Upper lobe of left lung (tissue), 6 donors: ENCODE measurements at regions not wholly inside any gene's neighbourhood (a gene's known extent, or its start where the extent isn't known, plus 50 kb on each side); places are given as distances from the start of the nearest gene placed in this dataset.
A peak's percentile ranks its signal among the peaks of the same experiment; 100 is the strongest.

ENCODE experiments used
- ATAC-seq, 2 donors: fragments of 200-7000 bp; cut with Tn5 transposase; one replicate each; pipeline ENCODE4 v1.9.1; 2022; ENCODE audit warnings: mild to moderate bottlenecking in 2 of 2, moderate library complexity in 2 of 2; ENCODE audit not compliant: low FRiP score in 2 of 2
- DNase-seq, 2 donors: peaks; one replicate each; pipeline ENCODE4 v3.0.0-alpha.2; 2019 to 2020
- H3K27ac ChIP-seq, 4 donors: fragments of 200-600 bp; sonication (generic); one replicate each; pipeline ENCODE4 v1.5.1; 2016 to 2019
- H3K27me3 ChIP-seq, 4 donors: fragments of 200-600 bp; sonication (generic); one replicate each; pipeline ENCODE4 v1.5.1; 2017 to 2019
- H3K36me3 ChIP-seq, 4 donors: fragments of 200-600 bp; sonication (generic); one replicate each; pipeline ENCODE4 v1.5.1; 2016 to 2019
- H3K4me1 ChIP-seq, 4 donors: fragments of 200-600 bp; sonication (generic); one replicate each; pipeline ENCODE4 v1.5.1; 2018 to 2019
- H3K4me3 ChIP-seq, 4 donors: fragments of 200-600 bp; sonication (generic); one replicate each; pipeline ENCODE4 v1.5.1; 2017 to 2019; ENCODE audit warnings: mild to moderate bottlenecking in 2 of 4, moderate library complexity in 1 of 4
- H3K9me3 ChIP-seq, 4 donors: fragments of 200-600 bp; sonication (generic); one replicate each; pipeline ENCODE4 v1.5.1; 2018 to 2019
- EP300 ChIP-seq, 4 donors: sonication (generic); formaldehyde crosslinking; IDR thresholded peaks; one replicate each; pipeline ENCODE4 v1.5.1; 2017; ENCODE audit warnings: antibody characterized with exemption in 4 of 4, control low read depth in 2 of 4
- POLR2A ChIP-seq, 4 donors: fragments of 450-650 bp; IDR thresholded peaks; one replicate each; pipeline ENCODE4 v1.5.1; 2016 to 2017; ENCODE audit warnings: antibody characterized with exemption in 4 of 4, mild to moderate bottlenecking in 2 of 4
- POLR2AphosphoS5 ChIP-seq, 2 donors: sonication (generic); formaldehyde crosslinking; IDR thresholded peaks; one replicate each; pipeline ENCODE4 v1.5.1; 2017; ENCODE audit warnings: antibody characterized with exemption in 2 of 2
- WGBS, 2 donors: methylation state at CpG; one replicate each; pipeline ENCODE4 v1.1.5; 2017 to 2018; 5-methylcytosine and 5-hydroxymethylcytosine counted together
- TF ChIP-seq, protein P1 (sequence below), 6 experiments: fragments of 450-650 bp in 4 of 6; fragments of 200-600 bp in 2 of 6; sonication (generic) in 2 of 6; IDR thresholded peaks; one replicate each; pipeline ENCODE4 v1.5.1; 2016 to 2019; ENCODE audit warnings: antibody characterized with exemption in 6 of 6
- donor health status: DM: no; HTN: no; CAD: no; lungs with moderate emphysema.
- donor health status: DM: no; HTN: yes; CAD: no; lungs with severe emphysema.

- TF ChIP-seq POLR2A (IDR thresholded peaks at IDR 0.05): no peak
- no peak for ATAC-seq
- DNase-seq: no peak
- no peaks in the 10 kb centered on the region for H3K27me3 ChIP-seq
- WGBS, 2 donors: 86 to 94% methylated on average over 4 of the region's 4 CpGs
- no peaks in the 10 kb centered on the region for H3K4me1 ChIP-seq
- no peak overlapping the region for H3K27ac ChIP-seq
- H3K36me3 ChIP-seq: no peaks in the 10 kb centered on the region
- no peaks in the 10 kb centered on the region for H3K9me3 ChIP-seq
- H3K4me3 ChIP-seq: no peak overlapping the region
Observed at GRCh38 chr11:112454841-112455240, 194.2 kb upstream of the PLET1 start.

- Histone ChIP-seq H3K27me3 (no peaks in the 10 kb centered on the region), H3K4me3 (no peak overlapping the region), H3K36me3 (no peaks in the 10 kb centered on the region), H3K9me3 (no peaks in the 10 kb centered on the region), H3K4me1 (no peaks in the 10 kb centered on the region), H3K27ac (no peak overlapping the region)
- WGBS, 2 donors: 47 to 70% methylated on average over 1 of the region's 1 CpG
- ATAC-seq (no peak), DNase-seq (no peak)
- no peak for TF ChIP-seq POLR2AphosphoS5 (IDR thresholded peaks at IDR 0.05)
- no peak for TF ChIP-seq EP300 (IDR thresholded peaks at IDR 0.05)
- TF ChIP-seq, protein P1, sequence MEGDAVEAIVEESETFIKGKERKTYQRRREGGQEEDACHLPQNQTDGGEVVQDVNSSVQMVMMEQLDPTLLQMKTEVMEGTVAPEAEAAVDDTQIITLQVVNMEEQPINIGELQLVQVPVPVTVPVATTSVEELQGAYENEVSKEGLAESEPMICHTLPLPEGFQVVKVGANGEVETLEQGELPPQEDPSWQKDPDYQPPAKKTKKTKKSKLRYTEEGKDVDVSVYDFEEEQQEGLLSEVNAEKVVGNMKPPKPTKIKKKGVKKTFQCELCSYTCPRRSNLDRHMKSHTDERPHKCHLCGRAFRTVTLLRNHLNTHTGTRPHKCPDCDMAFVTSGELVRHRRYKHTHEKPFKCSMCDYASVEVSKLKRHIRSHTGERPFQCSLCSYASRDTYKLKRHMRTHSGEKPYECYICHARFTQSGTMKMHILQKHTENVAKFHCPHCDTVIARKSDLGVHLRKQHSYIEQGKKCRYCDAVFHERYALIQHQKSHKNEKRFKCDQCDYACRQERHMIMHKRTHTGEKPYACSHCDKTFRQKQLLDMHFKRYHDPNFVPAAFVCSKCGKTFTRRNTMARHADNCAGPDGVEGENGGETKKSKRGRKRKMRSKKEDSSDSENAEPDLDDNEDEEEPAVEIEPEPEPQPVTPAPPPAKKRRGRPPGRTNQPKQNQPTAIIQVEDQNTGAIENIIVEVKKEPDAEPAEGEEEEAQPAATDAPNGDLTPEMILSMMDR (IDR thresholded peaks at IDR 0.05): no peak
- TF ChIP-seq POLR2A (IDR thresholded peaks at IDR 0.05): no peak
Observed at GRCh38 chr11:112455791-112456190, 195.1 kb upstream of the PLET1 start.

DNA sequence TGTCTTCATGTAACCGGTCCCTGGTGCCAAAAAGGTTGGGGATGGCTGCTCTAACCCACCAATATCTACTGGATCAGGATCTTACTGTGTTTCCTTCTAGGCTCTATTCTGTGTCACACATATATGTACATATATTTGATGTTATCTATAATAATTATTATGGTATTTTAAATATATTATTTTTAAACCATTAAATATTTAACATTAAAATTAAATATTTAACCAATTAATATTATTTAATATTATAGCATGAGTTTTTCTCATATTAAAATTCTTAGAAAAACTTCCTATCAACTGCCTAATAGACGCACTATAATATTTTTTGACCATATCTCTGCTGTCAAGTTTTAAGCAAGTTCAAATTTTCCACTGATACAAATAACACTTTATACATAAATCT lies 196.9 kb upstream of the PLET1 start:
- Histone ChIP-seq H3K27ac (no peak overlapping the region), H3K27me3 (no peaks in the 10 kb centered on the region), H3K4me3 (no peak overlapping the region), H3K4me1 (no peaks in the 10 kb centered on the region), H3K9me3 (no peaks in the 10 kb centered on the region), H3K36me3 (no peaks in the 10 kb centered on the region)
- no peak for ATAC-seq
- no peak for DNase-seq
- WGBS, 2 donors: 89 to 92% methylated on average over 2 of the region's 2 CpGs
- TF ChIP-seq, protein P1 (IDR thresholded peaks at IDR 0.05): no peak
- TF ChIP-seq POLR2AphosphoS5 (IDR thresholded peaks at IDR 0.05) (no peak), EP300 (IDR thresholded peaks at IDR 0.05) (no peak), POLR2A (IDR thresholded peaks at IDR 0.05) (no peak)

DNA sequence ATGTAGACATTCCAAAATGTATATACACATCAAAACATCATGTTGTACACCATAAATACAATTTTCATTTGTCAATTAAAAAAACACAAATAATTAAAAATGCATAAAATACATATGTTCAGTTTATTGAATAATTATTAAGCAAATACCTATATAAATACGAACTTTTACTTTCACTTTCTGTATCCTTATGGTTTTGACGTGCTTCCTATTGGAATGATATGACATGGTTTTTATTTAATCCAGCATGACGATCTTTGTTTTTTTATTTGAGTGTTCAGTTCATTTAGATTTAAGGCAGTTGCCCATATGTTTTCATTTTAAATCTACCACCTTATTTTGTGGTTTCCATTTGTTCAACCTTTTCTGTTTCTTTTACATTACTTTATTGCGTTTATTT lies 198.3 kb upstream of the PLET1 start:
- DNase-seq (no peak), ATAC-seq (no peak)
- 82 to 85% methylated on average over 4 of the region's 4 CpGs for WGBS, 2 donors
- no peak overlapping the region for H3K4me3 ChIP-seq
- no peaks in the 10 kb centered on the region for H3K4me1 ChIP-seq
- no peaks in the 10 kb centered on the region for H3K9me3 ChIP-seq
- no peak for TF ChIP-seq POLR2AphosphoS5 (IDR thresholded peaks at IDR 0.05)
- no peak for TF ChIP-seq EP300 (IDR thresholded peaks at IDR 0.05)
- TF ChIP-seq, protein P1 (IDR thresholded peaks at IDR 0.05): no peak
- no peak for TF ChIP-seq POLR2A (IDR thresholded peaks at IDR 0.05)
- no peak overlapping the region for H3K27ac ChIP-seq
- no peaks in the 10 kb centered on the region for H3K27me3 ChIP-seq
- H3K36me3 ChIP-seq: no peaks in the 10 kb centered on the region

- ATAC-seq: no peak
- WGBS, 2 donors: 84 to 87% methylated on average over 5 of the region's 5 CpGs
- TF ChIP-seq POLR2AphosphoS5 (IDR thresholded peaks at IDR 0.05): no peak
- TF ChIP-seq EP300 (IDR thresholded peaks at IDR 0.05): no peak
- H3K36me3 ChIP-seq: no peaks in the 10 kb centered on the region
- H3K27me3 ChIP-seq: no peaks in the 10 kb centered on the region
- no peak overlapping the region for H3K4me3 ChIP-seq
- no peak for DNase-seq
- H3K27ac ChIP-seq: no peak overlapping the region
- H3K9me3 ChIP-seq: no peaks in the 10 kb centered on the region
- peaks cover 0 to 5% (median under 1%) of the 10 kb centered on the region in 4 donors for H3K4me1 ChIP-seq
Observed at GRCh38 chr11:112460141-112460540, 199.5 kb upstream of the PLET1 start.

GRCh38 chr11:112464949-112465348 lies 204.3 kb upstream of the PLET1 start:
- Histone ChIP-seq H3K27me3 (no peaks in the 10 kb centered on the region), H3K36me3 (no peaks in the 10 kb centered on the region), H3K4me1 (peaks cover 0 to 5% (median 2%) of the 10 kb centered on the region in 4 donors), H3K9me3 (no peaks in the 10 kb centered on the region), H3K4me3 (no peak overlapping the region), H3K27ac (no peak overlapping the region)
- no peak for TF ChIP-seq POLR2AphosphoS5 (IDR thresholded peaks at IDR 0.05)
- peak in 1 of 2 donors; percentile 4 for DNase-seq
- WGBS, 2 donors: 71 to 100% methylated on average over 1 of the region's 1 CpG
- ATAC-seq: no peak
